Fibroblast of lung (primary cell): ENCODE measurements at regions not wholly inside any gene's neighbourhood (a gene's known extent, or its start where the extent isn't known, plus 50 kb on each side); places are given as distances from the start of the nearest gene placed in this dataset.

Experiments used
- CTCF ChIP-seq, 2 donors: IDR thresholded peaks in 1 of 2; conservative IDR thresholded peaks in 1 of 2; 1 replicate in 1 of 2; 2 replicates in 1 of 2; pipeline ENCODE4 v1.5.1; 2011 to 2012; ENCODE audit warnings: low read length in 2 of 2, control low read depth in 1 of 2, inconsistent platforms in 1 of 2, low read depth in 1 of 2, mild to moderate bottlenecking in 1 of 2
- EZH2 ChIP-seq: IDR thresholded peaks from 2 replicates; pipeline ENCODE4 v1.5.1; 2012; ENCODE audit warnings: low read length, control low read depth, mild to moderate bottlenecking; ENCODE audit errors: missing control alignments

- TF ChIP-seq CTCF (conservative IDR thresholded peaks at IDR 0.05 in 1 of 2, IDR thresholded peaks at IDR 0.05 in 1 of 2; ENCODE audit: low read depth in 1 of 2, low read length in 2 of 2) (no peak), EZH2 (peak; percentile 39)
Measured at GRCh38 chr16:86050591-86051367, 151.8 kb downstream of the IRF8 start.
